HCT116 (cell line): ENCODE measurements at regions not wholly inside any gene's neighbourhood (a gene's known extent, or its start where the extent isn't known, plus 50 kb on each side); places are given as distances from the start of the nearest gene placed in this dataset.

Experiments
- POLR2AphosphoS5 ChIP-seq: IDR thresholded peaks from 2 replicates; pipeline ENCODE4 v1.6.1; 2011; ENCODE audit warnings: mild to moderate bottlenecking, low read depth, low read length, moderate library complexity
- YY1 ChIP-seq: IDR thresholded peaks from 2 replicates; pipeline ENCODE4 v1.6.1; 2011; ENCODE audit warnings: low read length, low read depth, moderate library complexity, mild to moderate bottlenecking; ENCODE audit not compliant: insufficient replicate concordance; ENCODE audit errors: extremely low read depth
- ZFX ChIP-seq: fragments of 450-650 bp; IDR thresholded peaks from 2 replicates; pipeline ENCODE4 v1.6.1; 2017
- TF ChIP-seq, protein P1 (sequence below), 3 experiments: fragments of 200-600 bp in 1 of 3; sonication (generic) in 1 of 3; IDR thresholded peaks in 2 of 3; conservative IDR thresholded peaks in 1 of 3; 2 replicates each; pipeline ENCODE4 v1.5.1; 2012 to 2017; ENCODE audit warnings: low read depth in 2 of 3, low read length in 2 of 3, antibody characterized with exemption in 1 of 3, borderline replicate concordance in 1 of 3, control low read depth in 1 of 3, mild to moderate bottlenecking in 1 of 3, mixed read lengths in 1 of 3, mixed run types in 1 of 3, moderate library complexity in 1 of 3; ENCODE audit not compliant: insufficient read depth in 1 of 3

DNA sequence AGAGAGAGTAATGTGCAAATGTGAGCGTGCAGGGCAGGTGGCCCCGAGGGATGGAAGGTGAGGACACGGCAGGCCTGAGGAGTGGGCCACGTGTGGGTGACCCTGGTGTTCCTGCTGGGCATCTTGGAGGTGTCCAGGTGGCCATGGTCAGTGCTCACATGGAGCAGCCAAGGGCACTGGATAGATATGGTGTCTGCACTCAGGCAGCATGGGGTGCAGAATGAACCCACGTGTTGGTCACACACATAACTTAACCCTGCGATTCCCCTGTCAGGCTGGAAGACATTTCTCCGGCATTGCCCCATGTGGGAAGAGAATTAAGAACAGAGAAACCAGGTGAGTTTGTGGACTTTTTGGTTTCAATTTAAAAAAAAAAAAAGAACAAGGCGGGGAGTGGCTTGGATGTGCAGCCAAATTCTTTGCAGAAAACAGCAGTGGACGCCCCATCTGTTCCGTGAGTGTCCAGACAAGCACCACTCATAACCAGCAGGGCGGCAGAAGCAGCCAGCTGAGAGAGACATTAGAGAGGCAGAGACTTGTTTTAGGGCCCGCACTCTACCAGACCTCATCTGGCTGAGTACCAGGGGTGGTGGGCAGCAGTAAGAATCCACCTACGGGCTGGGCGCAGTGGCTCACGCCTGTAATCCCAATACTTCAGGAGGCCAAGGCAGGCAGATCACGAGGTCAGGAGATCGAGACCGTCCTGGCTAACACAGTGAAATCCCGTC is 249.8 kb downstream of the ACKR3 start:
- TF ChIP-seq YY1: no peak
- TF ChIP-seq POLR2AphosphoS5: no peak
- TF ChIP-seq, protein P1, sequence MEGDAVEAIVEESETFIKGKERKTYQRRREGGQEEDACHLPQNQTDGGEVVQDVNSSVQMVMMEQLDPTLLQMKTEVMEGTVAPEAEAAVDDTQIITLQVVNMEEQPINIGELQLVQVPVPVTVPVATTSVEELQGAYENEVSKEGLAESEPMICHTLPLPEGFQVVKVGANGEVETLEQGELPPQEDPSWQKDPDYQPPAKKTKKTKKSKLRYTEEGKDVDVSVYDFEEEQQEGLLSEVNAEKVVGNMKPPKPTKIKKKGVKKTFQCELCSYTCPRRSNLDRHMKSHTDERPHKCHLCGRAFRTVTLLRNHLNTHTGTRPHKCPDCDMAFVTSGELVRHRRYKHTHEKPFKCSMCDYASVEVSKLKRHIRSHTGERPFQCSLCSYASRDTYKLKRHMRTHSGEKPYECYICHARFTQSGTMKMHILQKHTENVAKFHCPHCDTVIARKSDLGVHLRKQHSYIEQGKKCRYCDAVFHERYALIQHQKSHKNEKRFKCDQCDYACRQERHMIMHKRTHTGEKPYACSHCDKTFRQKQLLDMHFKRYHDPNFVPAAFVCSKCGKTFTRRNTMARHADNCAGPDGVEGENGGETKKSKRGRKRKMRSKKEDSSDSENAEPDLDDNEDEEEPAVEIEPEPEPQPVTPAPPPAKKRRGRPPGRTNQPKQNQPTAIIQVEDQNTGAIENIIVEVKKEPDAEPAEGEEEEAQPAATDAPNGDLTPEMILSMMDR (IDR thresholded peaks at IDR 0.05 in 2 of 3, conservative IDR thresholded peaks at IDR 0.05 in 1 of 3; ENCODE audit: borderline replicate concordance in 1 of 3, insufficient read depth in 1 of 3, low read depth in 2 of 3, low read length in 2 of 3): 0 out of 6 replicates have a peak, but pooled peaks of 1 of the 3 experiments have one; percentile 11
- TF ChIP-seq ZFX: no peak
